Adrenal gland (tissue), 5 donors: ENCODE measurements at regions not wholly inside any gene's neighbourhood (a gene's known extent, or its start where the extent isn't known, plus 50 kb on each side); places are given as distances from the start of the nearest gene placed in this dataset.

ENCODE experiments used
- POLR2A ChIP-seq, 2 donors: fragments of 450-650 bp; IDR thresholded peaks; one replicate each; pipeline ENCODE4 v1.6.1; 2017; ENCODE audit warnings: antibody characterized with exemption in 2 of 2, mild to moderate bottlenecking in 2 of 2, moderate library complexity in 1 of 2
- TF ChIP-seq, protein P1 (sequence below), 6 experiments: fragments of 450-650 bp in 4 of 6; fragments of 200-600 bp in 2 of 6; sonication (generic) in 1 of 6; IDR thresholded peaks; 1 replicate in 5 of 6; 2 replicates in 1 of 6; pipeline versions ENCODE4 v1.5.1 to v1.8.0; 2016 to 2021; ENCODE audit warnings: antibody characterized with exemption in 6 of 6, mild to moderate bottlenecking in 2 of 6, moderate library complexity in 1 of 6
- donor health status: DM: no; HTN: no; CAD: no.

DNA sequence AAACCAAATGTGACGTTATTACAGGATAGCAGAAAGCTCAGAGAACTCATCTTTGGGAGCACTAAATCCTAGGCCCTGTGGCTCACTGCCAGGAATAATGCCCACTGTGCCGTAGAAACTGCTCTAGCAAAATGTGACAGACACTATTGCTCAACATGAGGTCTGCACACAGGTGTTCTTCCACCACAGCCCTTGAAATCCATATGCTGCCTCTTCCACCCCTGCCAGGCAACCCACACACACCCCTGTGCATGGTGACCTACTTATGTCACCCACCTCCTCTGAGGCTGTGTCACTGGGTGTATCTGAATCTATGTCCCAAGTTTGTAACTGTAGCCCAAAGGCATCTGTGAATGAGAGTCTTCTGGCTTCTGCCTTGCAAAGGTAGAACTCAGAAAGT lies 66.1 kb upstream of the MBOAT2 start:
- TF ChIP-seq POLR2A (IDR thresholded peaks at IDR 0.05): no peak
- TF ChIP-seq, protein P1, sequence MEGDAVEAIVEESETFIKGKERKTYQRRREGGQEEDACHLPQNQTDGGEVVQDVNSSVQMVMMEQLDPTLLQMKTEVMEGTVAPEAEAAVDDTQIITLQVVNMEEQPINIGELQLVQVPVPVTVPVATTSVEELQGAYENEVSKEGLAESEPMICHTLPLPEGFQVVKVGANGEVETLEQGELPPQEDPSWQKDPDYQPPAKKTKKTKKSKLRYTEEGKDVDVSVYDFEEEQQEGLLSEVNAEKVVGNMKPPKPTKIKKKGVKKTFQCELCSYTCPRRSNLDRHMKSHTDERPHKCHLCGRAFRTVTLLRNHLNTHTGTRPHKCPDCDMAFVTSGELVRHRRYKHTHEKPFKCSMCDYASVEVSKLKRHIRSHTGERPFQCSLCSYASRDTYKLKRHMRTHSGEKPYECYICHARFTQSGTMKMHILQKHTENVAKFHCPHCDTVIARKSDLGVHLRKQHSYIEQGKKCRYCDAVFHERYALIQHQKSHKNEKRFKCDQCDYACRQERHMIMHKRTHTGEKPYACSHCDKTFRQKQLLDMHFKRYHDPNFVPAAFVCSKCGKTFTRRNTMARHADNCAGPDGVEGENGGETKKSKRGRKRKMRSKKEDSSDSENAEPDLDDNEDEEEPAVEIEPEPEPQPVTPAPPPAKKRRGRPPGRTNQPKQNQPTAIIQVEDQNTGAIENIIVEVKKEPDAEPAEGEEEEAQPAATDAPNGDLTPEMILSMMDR (IDR thresholded peaks at IDR 0.05): no peak
